Hindlimb muscle (tissue), 1 donor: ENCODE measurements at regions not wholly inside any gene's neighbourhood (a gene's known extent, or its start where the extent isn't known, plus 50 kb on each side); places are given as distances from the start of the nearest gene placed in this dataset.
"Not testable (repeated sequence)": the region's sequence is repeated elsewhere in the genome, so short reads cannot be mapped to it uniquely, and the experiment has no call there.

Experiments
- DNase-seq: peaks from one replicate; pipeline ENCODE4 v3.0.0-alpha.2; 2013

DNA sequence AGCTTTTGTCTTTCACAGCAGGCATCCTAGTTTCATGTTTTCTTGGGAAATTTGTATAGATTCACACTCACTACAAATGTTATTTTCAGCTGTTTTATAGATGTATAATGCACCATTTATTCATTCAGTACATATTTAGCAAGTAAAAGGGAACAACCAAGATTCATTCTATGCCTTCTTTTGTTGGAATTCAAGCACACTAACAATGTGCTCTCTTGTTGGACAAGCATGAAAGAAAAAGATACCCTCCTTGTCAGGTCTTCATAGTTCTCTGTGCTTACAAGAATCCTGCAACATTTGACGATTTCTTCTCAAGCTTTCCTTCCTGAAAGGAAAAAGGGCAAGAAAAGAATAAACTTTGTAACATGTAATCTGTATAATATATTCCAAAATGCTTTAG, 456.0 kb downstream of the USP25 start:
- no peak for DNase-seq

DNA sequence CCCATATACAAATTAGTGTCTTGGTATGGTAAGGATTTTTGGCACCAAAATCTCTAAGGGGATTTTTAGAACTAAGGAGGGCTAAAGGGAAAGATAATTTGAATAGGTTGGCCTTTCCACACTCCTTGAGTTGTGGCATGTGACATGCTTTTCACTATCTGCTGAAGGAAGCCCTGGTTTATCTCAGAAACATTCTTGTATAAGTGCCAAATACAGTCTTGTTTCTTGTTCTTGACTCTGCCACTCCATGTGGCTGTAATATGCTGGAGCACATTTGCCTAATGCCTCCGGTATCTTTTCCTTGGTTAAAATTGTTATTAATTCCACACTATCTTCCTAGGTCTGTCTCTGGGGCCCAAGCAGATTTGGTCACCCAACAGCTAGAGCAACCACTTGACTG, 457.0 kb downstream of the USP25 start:
- DNase-seq = no peak

DNA sequence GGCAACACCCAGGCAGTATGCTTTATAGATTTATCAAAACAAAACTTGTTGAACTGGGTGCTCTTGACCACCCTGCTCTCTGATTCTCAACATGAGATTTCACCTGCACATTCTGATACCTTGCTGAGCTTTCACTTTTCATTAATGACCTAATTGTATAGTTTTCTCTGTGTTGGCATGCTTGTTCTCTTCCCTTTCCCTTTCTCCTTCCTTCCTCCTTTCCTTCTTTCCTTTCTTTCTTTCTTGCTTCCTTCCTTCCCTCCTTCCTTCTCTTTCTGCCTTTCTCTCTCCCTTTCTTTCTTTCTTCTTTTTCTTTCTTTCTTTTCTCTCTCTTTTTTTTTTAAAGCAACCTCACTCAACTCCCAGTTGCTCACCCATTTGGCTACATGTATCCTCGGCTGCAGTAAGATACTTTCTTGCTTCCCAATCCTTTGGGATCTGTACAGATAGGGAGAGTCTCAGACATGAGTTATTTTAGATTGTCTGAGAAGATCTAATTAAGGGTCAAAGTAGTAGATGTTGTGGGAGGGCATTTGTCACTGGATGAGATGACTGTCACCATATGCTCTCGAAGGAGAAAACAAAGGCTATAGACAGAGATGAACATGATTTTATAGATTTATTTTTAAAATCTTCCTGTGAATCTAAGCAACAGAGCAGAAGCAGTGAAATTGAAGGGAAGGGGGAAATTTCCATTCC, 458.0 kb downstream of the USP25 start:
- DNase-seq = no peak

DNA sequence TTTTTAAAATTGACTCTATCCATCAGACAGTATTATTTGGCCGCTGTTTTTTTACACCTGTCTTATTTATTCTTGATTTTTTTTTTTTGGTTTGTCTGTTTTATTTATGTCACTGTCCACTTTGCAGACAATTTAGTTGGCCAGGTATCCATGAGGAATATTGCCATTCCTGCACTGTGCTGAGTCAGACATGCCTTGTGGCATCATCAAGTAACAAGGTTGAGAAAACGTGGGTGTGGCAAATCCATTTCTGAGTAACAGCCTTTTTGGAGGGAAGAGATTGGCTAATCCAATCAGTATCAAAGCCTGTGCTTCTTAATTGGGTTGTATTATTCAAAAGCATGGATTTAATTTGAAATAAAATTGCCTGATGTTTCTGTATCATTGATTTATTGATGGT, 463.1 kb downstream of the USP25 start:
- no peak for DNase-seq

DNA sequence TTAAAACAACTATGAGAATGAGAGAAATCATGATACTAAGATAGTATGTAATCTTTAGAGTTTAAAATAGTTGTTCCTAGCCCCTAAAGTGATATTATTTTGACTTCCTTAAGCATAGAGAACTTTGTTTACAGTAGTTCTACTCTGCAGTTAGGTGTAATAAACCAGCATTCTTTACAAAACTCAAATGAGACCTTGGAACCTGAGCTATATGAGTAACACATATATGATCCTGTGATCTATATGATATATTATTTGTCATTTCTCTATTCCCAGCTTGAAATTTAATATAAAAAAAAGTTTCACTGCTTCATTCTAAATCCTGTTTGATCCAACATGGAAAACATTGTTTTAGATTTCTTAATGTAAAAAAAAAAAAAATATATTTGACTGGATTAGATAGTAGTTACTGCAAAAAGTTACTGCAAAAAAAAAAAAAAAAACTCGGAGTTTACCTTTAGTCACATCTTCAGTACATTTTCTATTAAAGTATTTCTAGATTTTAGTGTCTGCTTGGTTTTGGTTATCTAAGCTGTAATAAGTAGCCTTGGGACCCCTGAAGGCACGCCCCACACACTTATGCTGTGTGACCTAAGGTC, 463.8 kb downstream of the USP25 start:
- no peak for DNase-seq

DNA sequence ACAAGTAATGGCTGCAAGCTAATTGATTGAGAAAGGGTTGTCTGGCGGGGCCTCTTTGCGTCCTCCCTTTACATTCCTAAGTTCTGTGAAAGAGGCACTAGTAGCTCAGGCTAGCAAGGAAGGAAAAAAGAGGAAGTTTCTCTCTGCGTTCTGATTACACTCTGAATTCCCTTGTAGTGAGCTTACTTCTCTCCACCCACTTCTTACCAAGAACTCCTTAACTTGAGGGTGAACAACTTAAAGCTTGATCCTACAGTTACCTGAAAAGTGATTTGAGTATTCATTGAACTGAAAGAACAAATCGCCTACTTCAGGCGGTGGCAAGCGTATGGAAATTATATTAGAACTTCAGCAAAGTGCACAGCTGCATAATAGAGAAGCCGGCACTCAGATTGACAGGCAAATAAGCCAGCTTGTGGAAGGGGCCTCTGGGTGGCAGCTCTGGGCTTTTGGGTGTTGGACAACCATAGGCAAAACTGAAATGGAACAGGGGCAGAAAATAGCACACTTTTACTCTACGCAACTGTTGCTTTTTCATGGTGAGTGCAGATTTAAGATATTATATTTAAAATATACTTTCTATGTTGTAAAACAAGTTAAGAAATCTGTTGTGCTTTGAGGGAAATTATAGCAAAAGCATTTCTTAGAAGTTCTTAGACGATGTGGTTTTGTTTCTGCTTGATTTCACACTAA, 464.5 kb downstream of the USP25 start:
- DNase-seq = peak; percentile 75

DNA sequence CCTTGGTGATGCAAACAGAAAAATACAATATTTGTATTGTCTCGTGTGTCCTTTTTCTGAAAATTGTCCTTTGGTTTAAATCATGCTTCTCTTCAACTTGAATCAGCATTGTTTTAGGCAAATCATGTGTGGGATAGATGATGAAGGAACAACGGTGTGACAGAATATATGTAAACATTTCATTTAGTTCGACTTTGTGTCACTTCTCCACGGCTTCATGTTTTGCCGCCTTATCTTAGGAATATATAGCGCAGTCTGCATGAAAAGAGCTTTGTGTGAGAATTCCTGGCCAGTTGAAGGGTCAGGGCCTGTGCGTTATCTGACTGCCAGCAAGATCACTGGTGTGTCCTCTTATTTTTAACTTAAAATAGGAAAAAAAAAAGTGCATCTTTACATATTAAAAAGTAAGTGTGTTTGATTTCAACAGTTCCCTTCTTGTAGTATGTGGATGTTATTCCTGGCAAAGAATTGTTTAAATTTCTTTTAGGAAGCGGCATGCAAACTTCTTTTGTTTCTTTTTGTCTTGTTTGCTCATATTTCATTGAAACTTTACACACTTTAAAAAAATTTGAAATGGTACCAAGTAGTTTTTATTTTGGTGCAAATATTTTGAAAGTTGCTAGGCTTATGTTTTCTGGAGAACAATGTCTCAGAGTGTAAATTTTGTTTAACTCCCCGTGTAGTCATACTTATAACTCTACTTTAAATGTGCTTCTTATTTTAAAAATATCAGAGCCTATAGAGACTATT, 465.2 kb downstream of the USP25 start:
- DNase-seq = peak; percentile 71

DNA sequence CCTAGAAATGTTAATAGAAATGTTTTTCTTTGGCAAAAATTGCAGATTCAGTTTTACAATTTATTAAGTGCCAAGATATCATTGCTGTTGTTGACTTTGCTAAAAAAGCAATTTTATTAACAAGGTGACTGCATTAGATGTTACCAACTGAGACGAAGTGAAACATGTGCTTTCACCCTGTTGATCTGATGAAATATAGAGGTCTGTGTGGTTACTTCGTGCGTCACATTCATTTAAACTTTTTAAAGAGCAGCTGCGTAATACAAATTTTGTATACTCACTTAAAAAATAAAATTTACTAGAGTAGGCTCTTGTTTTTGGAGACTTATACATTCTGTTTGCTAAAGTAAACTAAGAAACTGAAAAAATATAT, 465.7 kb downstream of the USP25 start:
- peak; percentile 41 for DNase-seq

DNA sequence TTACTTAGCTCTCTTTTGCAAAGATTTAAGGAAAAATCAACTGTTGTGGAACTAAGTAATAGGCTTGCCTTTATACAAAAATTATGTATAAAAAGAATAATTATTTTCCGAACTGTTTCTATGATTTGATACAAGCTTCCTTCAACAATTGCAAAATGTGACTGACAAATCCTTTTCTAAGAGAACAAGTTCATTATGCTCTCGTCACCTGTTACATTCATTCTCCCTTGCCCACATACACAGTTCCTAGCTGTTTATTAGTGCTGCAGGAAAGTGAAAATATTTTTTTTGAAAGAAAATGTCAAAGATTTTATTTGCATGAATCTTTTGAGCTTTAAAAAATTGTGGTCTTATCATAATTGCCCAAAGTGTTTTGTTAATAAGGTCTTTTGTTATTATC, 466.2 kb downstream of the USP25 start:
- no peak for DNase-seq

DNA sequence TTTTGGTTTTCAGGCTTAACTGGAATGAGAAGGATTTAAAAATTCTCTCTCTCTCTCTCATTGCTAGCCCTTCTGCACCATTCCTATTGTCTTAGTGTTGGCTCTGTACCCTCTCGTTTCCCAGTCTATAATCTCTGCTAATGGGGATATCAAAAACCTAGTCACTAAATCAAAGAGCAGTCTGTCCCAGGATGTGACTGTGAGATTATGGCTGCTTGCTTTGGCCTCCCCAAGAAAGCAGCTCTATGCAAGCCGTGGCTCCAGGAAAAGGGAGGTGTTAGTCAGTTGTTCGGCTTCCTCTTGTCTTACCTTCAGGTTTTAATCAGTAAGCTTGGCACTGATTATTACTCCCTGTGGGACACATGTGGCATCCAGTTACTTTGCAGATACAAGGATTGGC, 468.8 kb downstream of the USP25 start:
- no peak for DNase-seq

DNA sequence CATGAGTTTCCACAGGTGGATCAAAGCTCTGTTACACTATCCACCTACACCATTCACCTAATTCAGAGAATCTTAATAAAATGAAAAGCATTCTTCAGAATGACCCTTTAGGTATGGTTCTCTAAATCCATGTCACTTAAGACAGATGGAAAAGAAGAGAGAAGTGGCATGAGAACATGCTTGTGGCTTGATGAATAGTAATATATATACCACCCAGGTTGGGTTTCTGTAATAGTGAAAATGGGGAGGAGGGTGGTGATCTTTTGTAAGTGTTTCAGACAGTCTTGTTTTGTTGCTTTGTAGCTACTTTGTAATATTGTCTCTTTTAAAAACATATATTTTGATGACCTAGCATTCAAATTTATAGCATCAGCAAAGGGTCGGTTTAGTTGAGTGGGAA, 469.8 kb downstream of the USP25 start:
- no peak for DNase-seq

DNA sequence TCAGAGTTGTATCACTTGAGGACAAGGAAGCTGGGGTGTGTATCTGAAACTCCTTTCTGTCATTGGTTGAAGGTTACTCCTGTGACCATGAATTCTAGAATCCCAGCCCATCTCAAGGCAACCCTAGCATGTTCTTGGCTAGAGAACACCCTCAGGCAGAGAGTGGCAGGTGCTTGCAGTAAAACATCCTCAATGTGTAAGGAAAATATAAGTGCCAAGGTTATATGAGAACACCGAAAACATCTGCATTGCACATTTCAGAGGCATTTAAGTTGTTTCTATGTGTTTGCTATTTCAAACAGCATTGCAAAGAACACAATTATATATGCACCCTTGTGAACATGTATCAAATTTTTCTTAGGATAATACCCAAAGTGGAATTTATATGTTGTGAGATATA, 471.9 kb downstream of the USP25 start:
- DNase-seq = no peak

DNA sequence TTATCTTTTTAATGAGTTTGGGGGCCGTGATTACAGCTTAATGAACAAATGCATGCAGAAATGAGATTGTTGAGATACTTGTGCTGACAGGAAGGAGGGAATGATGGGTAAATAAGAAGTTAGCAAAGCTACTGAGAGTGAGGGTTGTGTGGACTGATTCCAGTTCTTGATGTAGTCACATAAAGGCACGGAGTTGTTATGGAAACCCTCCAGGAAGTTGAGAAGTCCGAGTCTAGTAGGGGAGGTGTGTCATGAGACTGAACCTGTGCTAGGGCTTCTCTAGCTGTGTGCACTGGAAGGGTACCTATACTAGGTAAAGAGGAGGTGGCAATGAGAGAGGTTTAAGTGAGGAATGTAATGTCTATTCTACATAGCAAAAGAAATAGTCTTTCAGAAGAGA, 475.7 kb downstream of the USP25 start:
- DNase-seq = no peak

DNA sequence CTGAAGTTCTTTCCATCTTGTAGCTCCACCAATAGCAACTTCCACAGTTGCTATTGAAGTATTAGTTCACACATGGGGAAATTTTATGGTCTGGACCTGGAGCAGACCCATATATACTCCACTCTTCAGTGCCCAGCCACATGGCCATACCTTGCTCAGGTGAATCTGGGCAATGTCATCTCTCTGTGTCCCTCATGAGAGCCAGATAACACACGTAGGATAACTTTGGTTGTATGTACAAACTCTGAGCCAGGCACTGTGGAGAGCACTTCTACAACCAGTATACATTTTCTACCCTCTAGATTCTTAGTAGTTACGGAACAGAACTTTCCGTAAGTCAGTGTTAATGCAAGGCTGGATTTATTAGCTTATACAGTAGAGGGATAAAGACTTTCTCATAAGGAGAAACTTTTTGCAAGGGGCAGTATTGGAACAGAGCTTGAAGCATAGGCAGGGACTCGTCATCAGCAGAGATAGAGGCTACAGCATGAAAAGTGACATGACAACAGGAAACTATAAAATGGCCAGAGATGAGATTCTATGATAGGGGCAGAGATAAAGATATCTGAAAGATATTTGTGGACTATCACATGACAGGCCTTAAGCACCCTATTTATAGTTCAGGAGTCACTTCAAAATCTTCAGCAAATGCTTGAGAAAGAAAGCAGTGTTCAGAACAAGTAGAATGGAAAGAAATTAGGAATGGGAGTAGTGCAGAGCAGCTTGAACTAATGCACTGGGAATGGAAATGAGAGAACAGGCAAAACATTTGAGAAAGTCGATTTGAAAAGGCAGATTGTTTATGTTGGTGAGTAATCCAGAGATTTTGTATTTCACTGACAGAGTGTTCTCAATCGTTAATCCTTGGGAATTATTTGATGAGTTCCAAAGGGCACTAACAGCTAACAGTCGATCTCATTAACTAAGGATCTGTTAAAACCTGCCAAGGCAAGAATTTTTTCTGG, 481.8 kb downstream of the USP25 start:
- no peak for DNase-seq

DNA sequence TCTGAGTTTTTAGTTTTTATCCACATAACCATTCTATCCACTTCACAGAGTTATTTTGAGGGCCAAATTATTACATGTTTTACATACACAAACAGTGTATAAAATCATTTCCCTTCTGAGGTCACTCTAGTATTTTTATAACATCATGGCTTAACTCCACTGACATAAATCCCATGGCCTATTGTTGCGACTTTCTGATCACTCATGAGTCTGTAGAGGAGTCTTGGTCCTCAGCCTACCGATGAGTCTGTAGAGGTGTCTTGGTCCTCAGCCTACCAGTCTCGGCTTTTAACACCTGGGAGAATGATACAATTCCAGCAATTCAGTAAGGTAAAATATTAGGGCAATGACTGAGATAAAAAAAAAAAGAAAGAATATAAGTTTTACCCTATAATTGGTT, 483.7 kb downstream of the USP25 start:
- no peak for DNase-seq

DNA sequence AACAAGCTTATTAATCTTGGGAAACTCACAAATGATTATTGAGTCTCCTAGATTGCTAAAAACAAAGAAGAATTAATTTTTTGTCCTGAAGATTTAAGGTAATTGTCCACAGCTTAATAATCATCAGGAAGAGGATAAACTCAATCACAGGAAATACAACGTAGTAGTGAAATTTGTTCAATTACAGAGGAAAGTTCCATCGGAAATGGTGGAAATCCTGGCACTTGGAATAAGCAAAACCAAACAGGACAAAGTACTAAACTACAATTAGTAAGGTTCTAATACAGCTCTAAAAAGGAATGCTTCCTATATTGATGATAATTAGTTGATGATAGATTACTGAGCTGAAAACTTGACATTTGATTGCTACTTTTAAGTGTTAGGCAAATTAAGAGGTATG, 485.4 kb downstream of the USP25 start:
- no peak for DNase-seq

DNA sequence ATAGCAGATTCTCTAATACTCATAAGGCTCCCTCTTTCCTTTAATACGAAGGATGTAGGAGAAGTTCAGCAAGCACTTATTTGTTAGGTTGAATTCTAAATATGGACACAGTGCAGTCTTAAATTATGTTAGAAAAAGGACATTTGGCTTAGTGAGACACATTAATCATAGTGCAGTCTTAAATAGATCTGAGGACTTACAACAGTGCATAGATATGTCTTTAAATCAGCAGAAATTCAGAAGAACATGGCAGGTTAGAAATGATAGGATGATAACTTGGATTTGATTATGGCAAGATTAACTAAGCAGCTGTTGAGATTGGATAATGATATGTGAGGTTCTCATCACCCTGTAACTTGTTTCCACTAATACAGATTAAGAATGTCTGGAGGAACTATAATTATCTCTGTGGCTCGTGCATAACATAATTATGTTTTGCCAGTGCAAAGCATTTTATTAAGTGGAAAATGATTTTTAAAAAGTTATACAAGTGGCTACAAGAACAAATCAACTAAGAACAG, 485.9 kb downstream of the USP25 start:
- no peak for DNase-seq

DNA sequence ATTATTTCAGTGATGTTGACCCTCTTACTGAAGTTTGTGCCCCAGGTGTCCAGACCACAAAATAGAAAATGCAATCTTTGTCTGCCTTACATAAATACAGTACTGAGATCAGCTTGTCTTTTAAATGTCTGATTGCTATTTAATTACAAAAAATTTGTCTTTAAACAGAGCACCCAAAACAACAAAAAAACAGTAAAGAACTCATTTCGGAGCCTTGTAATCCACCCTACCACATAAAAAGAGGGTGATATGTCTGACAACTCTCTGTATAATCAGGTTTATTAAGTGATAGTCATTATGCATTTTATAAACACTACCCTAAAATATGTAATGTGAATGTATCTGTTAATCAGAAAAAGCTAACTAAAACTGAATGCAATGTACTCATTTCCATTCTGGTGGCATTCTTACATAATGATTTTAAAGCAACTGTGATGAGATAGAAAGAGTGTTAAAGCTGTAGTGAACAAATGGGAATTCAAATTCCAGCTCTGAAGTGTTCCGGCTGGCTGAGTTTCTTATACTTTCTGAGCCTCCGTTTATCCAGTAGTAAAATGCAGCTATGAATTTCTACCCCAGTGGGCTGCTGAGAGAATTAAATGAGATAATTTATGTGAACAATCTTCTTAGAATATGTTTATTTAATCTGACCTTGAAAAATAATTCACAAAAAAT, 486.6 kb downstream of the USP25 start:
- no peak for DNase-seq

DNA sequence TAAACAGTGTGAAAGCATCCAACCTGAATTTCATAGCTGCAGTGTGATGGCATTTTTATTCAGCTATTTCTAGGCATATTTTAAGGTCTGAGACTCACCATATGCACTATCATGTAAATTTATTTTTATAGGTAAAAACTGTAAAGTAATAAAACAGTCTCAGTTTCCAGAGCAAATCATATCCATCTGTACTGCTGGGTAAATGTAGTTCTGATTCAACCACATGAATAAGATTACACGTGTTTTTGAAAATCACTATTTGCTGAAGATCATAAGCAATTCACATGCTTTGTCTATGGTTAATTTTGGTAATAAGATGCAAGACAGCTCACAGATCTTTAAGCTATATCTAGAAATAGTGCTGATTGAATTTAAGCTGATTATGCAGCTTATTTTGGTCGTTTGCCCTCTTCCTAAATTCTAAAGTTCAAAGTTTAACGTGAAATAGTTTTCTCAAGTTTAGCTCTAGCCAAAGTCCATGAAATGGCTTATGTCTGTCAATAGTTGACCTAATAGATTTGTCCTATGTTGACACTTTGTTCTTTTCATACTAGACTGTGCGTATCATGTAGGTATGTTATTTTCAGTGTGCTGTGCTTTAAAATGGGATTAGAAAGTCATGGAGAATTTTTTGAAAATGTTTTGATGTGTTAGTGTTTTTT, 489.0 kb downstream of the USP25 start:
- DNase-seq = no peak

DNA sequence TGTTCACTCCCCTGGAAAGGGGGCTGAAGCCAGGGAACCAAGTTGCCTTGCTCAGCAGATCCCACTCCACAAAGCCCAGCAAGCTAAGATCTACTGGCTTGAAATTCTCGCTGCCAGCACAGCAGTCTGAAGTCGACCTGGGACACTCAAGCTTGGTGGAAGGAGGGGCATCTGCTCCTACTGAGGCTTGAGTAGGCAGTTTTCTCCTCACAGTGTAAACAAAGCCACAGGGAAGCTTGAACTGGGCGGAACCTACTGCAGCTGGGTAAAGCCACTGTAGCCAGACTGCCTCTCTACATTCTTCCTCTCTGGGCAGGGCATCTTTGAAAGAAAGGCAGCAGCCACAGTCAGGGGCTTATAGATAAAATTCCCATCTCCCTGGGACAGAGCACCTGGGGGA, 495.0 kb downstream of the USP25 start:
- DNase-seq = not testable (repeated sequence)
